ENCODE measurements at regions not wholly inside any gene's neighbourhood (a gene's known extent, or its start where the extent isn't known, plus 50 kb on each side); places are given as distances from the start of the nearest gene placed in this dataset.

- Histone ChIP-seq H3K36me3 (no peaks in the 10 kb centered on the region), H3K27ac (no peak overlapping the region), H3K4me3 (ENCODE audit: low read depth, low read length) (no peak overlapping the region), H3K9me3 (ENCODE audit: severe bottlenecking) (peaks cover 12% of the 10 kb centered on the region), H3K27me3 (ENCODE audit: insufficient read depth, low read depth, severe bottlenecking) (no peaks in the 10 kb centered on the region)
- no peak for TF ChIP-seq CTCF (IDR thresholded peaks at IDR 0.05; ENCODE audit: low read depth, low read length)
- no peak for DNase-seq
These were observed 94.6 kb upstream of the SGCD start for GRCh38 chr5:156232251-156232869.

GRCh38 chr5:156237361-156237760, 89.6 kb upstream of the SGCD start:
- no peaks in the 10 kb centered on the region for H3K9me3 ChIP-seq (ENCODE audit: severe bottlenecking)
- no peak overlapping the region for H3K27ac ChIP-seq
- TF ChIP-seq CTCF (IDR thresholded peaks at IDR 0.05; ENCODE audit: low read depth, low read length), result no peak
- H3K4me3 ChIP-seq (ENCODE audit: low read depth, low read length), result no peak overlapping the region
- no peaks in the 10 kb centered on the region for H3K36me3 ChIP-seq
- no peak for DNase-seq
- H3K27me3 ChIP-seq (ENCODE audit: insufficient read depth, low read depth, severe bottlenecking), result no peaks in the 10 kb centered on the region

GRCh38 chr5:156239800-156240199, 87.2 kb upstream of the SGCD start:
- TF ChIP-seq CTCF (IDR thresholded peaks at IDR 0.05; ENCODE audit: low read depth, low read length), result no peak
- Histone ChIP-seq H3K36me3 (no peaks in the 10 kb centered on the region), H3K27ac (no peak overlapping the region), H3K9me3 (ENCODE audit: severe bottlenecking) (no peaks in the 10 kb centered on the region), H3K27me3 (ENCODE audit: insufficient read depth, low read depth, severe bottlenecking) (no peaks in the 10 kb centered on the region), H3K4me3 (ENCODE audit: low read depth, low read length) (no peak overlapping the region)
- no peak for DNase-seq

- H3K36me3 ChIP-seq, result no peaks in the 10 kb centered on the region
- no peaks in the 10 kb centered on the region for H3K27me3 ChIP-seq (ENCODE audit: insufficient read depth, low read depth, severe bottlenecking)
- DNase-seq, result no peak
- no peak overlapping the region for H3K4me3 ChIP-seq (ENCODE audit: low read depth, low read length)
- H3K9me3 ChIP-seq (ENCODE audit: severe bottlenecking), result no peaks in the 10 kb centered on the region
- no peak overlapping the region for H3K27ac ChIP-seq
- no peak for TF ChIP-seq CTCF (IDR thresholded peaks at IDR 0.05; ENCODE audit: low read depth, low read length)
These were observed 86.5 kb upstream of the SGCD start for GRCh38 chr5:156240414-156240813.

GRCh38 chr5:156241266-156241665, 85.7 kb upstream of the SGCD start:
- DNase-seq, result no peak
- Histone ChIP-seq H3K27me3 (ENCODE audit: insufficient read depth, low read depth, severe bottlenecking) (no peaks in the 10 kb centered on the region), H3K27ac (no peak overlapping the region), H3K4me3 (ENCODE audit: low read depth, low read length) (no peak overlapping the region), H3K9me3 (ENCODE audit: severe bottlenecking) (no peaks in the 10 kb centered on the region), H3K36me3 (no peaks in the 10 kb centered on the region)
- no peak for TF ChIP-seq CTCF (IDR thresholded peaks at IDR 0.05; ENCODE audit: low read depth, low read length)

- TF ChIP-seq CTCF (IDR thresholded peaks at IDR 0.05; ENCODE audit: low read depth, low read length), result no peak
- DNase-seq, result no peak
- no peaks in the 10 kb centered on the region for H3K9me3 ChIP-seq (ENCODE audit: severe bottlenecking)
These were observed 81.1 kb upstream of the SGCD start for GRCh38 chr5:156245895-156246294.

More at GRCh38 chr5:156245895-156246294, 81.1 kb upstream of the SGCD start:
- Histone ChIP-seq H3K36me3 (no peaks in the 10 kb centered on the region), H3K27ac (no peak overlapping the region), H3K27me3 (ENCODE audit: insufficient read depth, low read depth, severe bottlenecking) (no peaks in the 10 kb centered on the region), H3K4me3 (ENCODE audit: low read depth, low read length) (no peak overlapping the region)

All from WERI-Rb-1 (cell line).